ENCODE measurements at regions not wholly inside any gene's neighbourhood (a gene's known extent, or its start where the extent isn't known, plus 50 kb on each side); places are given as distances from the start of the nearest gene placed in this dataset.
"Not testable (repeated sequence)": the region's sequence is repeated elsewhere in the genome, so short reads cannot be mapped to it uniquely, and the experiment has no call there.

- peak overlapping the region in 1 of 4 donors; percentile 46 for H3K27ac ChIP-seq
- no peaks in the 10 kb centered on the region for H3K4me1 ChIP-seq
- TF ChIP-seq, protein P1, sequence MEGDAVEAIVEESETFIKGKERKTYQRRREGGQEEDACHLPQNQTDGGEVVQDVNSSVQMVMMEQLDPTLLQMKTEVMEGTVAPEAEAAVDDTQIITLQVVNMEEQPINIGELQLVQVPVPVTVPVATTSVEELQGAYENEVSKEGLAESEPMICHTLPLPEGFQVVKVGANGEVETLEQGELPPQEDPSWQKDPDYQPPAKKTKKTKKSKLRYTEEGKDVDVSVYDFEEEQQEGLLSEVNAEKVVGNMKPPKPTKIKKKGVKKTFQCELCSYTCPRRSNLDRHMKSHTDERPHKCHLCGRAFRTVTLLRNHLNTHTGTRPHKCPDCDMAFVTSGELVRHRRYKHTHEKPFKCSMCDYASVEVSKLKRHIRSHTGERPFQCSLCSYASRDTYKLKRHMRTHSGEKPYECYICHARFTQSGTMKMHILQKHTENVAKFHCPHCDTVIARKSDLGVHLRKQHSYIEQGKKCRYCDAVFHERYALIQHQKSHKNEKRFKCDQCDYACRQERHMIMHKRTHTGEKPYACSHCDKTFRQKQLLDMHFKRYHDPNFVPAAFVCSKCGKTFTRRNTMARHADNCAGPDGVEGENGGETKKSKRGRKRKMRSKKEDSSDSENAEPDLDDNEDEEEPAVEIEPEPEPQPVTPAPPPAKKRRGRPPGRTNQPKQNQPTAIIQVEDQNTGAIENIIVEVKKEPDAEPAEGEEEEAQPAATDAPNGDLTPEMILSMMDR (IDR thresholded peaks at IDR 0.05): no peak
- TF ChIP-seq POLR2A (IDR thresholded peaks at IDR 0.05) (no peak), EP300 (IDR thresholded peaks at IDR 0.05) (no peak)
- H3K36me3 ChIP-seq: no peaks in the 10 kb centered on the region
- no peak for DNase-seq (ENCODE audit: low spot score in 2 of 2)
- WGBS, 2 donors: 67 to 74% methylated on average over 9 of the region's 9 CpGs
- H3K9me3 ChIP-seq: no peaks in the 10 kb centered on the region
- no peak overlapping the region for H3K4me3 ChIP-seq
- H3K27me3 ChIP-seq: no peaks in the 10 kb centered on the region
Observed at GRCh38 chr2:64932371-64933216, 56.6 kb upstream of the SLC1A4 start.

DNA sequence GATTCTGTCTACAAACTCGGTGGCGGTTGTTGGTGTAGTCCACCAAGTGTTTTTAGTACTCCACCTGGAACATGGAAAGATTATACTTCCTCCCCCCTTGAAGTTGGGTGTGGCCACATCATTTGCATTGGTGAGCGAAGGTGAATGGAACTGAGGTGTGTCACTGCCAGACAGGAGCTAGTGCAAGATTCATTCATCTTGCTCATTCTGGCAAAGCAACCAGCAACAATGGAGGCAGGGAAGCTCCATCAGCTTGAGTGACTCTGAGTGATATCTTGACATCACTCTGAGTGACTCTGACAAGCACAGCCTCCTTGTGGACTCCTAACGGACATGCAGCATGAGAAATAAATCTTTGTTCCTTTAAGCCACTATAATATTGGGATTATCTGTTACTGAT lies 54.7 kb upstream of the SLC1A4 start:
- no peaks in the 10 kb centered on the region for H3K9me3 ChIP-seq
- no peak for DNase-seq (ENCODE audit: low spot score in 2 of 2)
- no peak overlapping the region for H3K27ac ChIP-seq
- peaks cover 0 to 4% (median 0%) of the 10 kb centered on the region in 4 donors for H3K4me1 ChIP-seq
- TF ChIP-seq POLR2A (IDR thresholded peaks at IDR 0.05) (no peak), EP300 (IDR thresholded peaks at IDR 0.05) (no peak)
- TF ChIP-seq, protein P1 (IDR thresholded peaks at IDR 0.05): no peak
- WGBS, 2 donors: 84 to 88% methylated on average over 4 of the region's 4 CpGs
- H3K27me3 ChIP-seq: no peaks in the 10 kb centered on the region
- H3K4me3 ChIP-seq: no peak overlapping the region
- H3K36me3 ChIP-seq: no peaks in the 10 kb centered on the region

DNA sequence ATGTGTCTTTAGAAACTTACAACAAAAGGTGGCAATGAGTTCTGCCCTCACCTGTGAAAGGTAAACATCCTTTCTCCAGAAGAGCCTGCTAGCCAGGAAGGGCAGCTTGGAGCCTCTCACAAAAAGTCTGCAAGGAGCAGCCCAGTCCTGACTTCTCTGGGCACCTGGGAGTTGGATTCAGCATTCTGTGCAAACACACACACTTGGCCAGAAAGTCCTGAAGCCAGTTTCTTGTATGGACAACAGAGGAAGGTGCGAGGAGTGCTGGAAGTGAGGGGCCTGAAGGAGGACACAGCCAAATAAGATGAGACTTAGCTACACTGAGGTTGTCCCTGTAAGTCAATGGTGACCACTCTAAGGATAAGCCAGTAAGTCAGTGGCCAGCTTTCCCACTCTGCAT lies 52.4 kb upstream of the SLC1A4 start:
- 100% methylated on average over 1 of the region's 1 CpG for WGBS, 2 donors
- H3K9me3 ChIP-seq: no peaks in the 10 kb centered on the region
- DNase-seq (ENCODE audit: low spot score in 2 of 2): no peak
- no peaks in the 10 kb centered on the region for H3K27me3 ChIP-seq
- no peak overlapping the region for H3K27ac ChIP-seq
- no peak overlapping the region for H3K4me3 ChIP-seq
- H3K36me3 ChIP-seq: no peaks in the 10 kb centered on the region
- peaks cover 0 to 4% (median 0%) of the 10 kb centered on the region in 4 donors for H3K4me1 ChIP-seq
- TF ChIP-seq, protein P1 (IDR thresholded peaks at IDR 0.05): no peak
- TF ChIP-seq POLR2A (IDR thresholded peaks at IDR 0.05): no peak
- no peak for TF ChIP-seq EP300 (IDR thresholded peaks at IDR 0.05)

DNA sequence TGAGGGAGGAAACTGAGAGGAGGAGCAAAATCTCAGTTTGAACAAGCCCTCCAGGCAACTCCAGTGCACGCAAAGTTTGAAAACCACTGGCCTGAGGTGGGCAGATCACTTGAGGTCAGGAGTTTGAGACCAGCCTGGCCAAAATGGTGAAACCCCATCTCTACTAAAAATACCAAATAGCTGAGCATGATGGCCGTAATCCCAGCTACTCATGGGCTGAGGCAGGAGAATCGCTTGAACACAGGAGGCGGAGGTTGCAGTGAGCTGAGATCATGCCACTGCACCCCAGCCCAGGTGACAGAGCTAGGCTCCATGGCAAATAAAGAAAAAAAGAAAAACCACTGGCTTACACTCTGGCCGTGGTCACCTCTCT lies 51.9 kb upstream of the SLC1A4 start:
- not testable (repeated sequence) for H3K36me3 ChIP-seq; H3K9me3 ChIP-seq; H3K4me1 ChIP-seq; H3K27me3 ChIP-seq; DNase-seq (ENCODE audit: low spot score in 2 of 2)
- H3K27ac ChIP-seq: peak overlapping the region in 3 of 4 donors; percentile 29 to 66 (median 61)
- WGBS, 2 donors: 92 to 94% methylated on average over 5 of the region's 5 CpGs
- peak overlapping the region in 1 of 4 donors; percentile 41 for H3K4me3 ChIP-seq

DNA sequence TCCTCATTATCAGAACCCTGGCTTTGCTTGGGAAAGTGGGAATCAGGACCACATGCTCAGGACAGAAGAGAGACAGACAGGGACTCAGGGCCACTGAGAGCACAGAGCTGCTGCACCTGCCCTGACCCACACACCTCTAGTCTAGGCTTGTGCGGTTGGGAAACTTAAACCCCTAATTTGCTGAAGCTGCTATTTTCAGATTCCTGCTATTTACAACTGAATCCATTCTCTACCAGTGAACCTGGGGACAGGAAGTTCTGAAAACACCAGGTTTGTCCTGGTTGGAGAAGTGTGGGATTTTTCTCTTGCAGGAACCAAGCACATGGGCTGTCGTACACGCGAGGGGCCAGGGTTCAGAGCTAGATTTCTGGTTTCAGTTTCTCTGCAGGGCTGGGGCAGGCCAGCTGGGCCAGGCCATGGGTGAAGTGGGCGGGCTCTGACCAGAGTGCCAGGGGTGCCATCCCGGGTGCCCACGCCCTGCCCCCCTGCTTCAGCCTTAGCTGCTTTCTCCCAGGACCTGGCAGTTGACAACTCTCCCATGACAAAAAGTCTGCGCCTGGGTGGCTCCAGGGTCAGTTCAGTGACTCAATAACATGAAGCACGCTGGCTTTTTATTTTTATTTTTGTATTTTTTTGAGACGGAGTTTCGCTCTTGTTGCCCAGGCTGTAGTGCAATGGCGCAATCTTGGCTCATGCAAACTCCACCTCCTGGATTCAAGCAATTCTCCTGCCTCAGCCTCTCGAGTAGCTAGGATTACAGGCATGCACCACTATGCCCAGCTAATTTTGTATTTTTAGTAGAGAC lies 51.3 kb upstream of the SLC1A4 start:
- TF ChIP-seq, protein P1 (IDR thresholded peaks at IDR 0.05): no peak
- TF ChIP-seq EP300 (IDR thresholded peaks at IDR 0.05) (peak in 1 of 2 donors; percentile 21), POLR2A (IDR thresholded peaks at IDR 0.05) (no peak)
- no peaks in the 10 kb centered on the region for H3K9me3 ChIP-seq
- peaks cover 0 to 8% (median 0%) of the 10 kb centered on the region in 4 donors for H3K4me1 ChIP-seq
- H3K36me3 ChIP-seq: no peaks in the 10 kb centered on the region
- peak overlapping the region in 3 of 4 donors; percentile 29 to 66 (median 61) for H3K27ac ChIP-seq
- H3K4me3 ChIP-seq: peak overlapping the region in 3 of 4 donors; percentile 15 to 41 (median 33)
- WGBS, 2 donors: 48 to 53% methylated on average over 12 to 13 of the region's 13 CpGs
- DNase-seq (ENCODE audit: low spot score in 2 of 2): no peak
- no peaks in the 10 kb centered on the region for H3K27me3 ChIP-seq
